AG20443 (cell line): ENCODE measurements at regions not wholly inside any gene's neighbourhood (a gene's known extent, or its start where the extent isn't known, plus 50 kb on each side); places are given as distances from the start of the nearest gene placed in this dataset.

Source experiments
- DNase-seq: peaks from one replicate; pipeline ENCODE4 v3.0.0; 2012; ENCODE audit warnings: low spot score, mixed read lengths

- no peak for DNase-seq
These were observed 369.7 kb upstream of the ATP2B1 start for GRCh38 chr12:90078344-90078743.

GRCh38 chr12:90077756-90078155 lies 369.1 kb upstream of the ATP2B1 start:
- no peak for DNase-seq

DNA sequence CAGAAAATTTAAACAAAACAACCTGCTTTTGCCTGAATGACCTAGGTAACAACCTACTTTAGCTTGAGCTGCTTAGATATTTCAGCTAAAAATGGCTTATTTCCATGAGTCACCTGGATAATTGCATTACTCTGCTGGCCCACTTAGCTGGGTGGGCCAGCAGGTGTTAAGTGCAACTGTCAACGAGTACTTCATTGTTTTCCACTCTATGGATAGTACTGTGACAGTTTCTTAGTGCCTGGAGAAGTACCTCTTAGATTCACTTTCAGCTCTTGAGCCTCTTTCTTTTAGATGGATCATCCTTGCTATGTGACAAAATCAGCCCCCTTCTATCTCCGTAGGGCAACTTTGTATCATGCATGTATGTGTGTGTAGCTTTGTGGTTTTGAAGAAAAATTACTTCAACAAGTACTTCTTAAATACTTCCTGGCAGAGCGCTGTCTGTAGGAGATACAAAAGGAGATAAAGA lies 368.2 kb upstream of the ATP2B1 start:
- DNase-seq = no peak

GRCh38 chr12:90075685-90076084 lies 367.0 kb upstream of the ATP2B1 start:
- no peak for DNase-seq

DNA sequence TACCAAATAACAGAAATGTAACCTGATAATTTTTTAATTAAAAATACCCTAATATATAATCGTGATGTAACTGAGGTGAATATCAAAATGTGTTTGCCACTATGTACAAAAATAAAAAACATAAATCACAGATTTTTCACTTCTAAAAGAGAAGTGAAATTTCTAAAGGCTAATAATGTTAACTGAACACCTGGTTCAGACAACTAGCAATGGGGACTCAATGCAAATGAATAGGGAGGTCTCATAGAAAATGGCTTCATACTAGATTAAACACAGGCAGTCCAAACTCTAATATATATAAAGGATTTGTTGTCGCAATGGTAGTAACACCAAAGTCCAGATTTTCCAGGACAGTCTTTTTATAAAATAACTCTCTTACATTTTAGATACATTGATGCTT lies 365.4 kb upstream of the ATP2B1 start:
- DNase-seq = no peak

- no peak for DNase-seq
These were observed 363.4 kb upstream of the ATP2B1 start for GRCh38 chr12:90071996-90072395.

DNA sequence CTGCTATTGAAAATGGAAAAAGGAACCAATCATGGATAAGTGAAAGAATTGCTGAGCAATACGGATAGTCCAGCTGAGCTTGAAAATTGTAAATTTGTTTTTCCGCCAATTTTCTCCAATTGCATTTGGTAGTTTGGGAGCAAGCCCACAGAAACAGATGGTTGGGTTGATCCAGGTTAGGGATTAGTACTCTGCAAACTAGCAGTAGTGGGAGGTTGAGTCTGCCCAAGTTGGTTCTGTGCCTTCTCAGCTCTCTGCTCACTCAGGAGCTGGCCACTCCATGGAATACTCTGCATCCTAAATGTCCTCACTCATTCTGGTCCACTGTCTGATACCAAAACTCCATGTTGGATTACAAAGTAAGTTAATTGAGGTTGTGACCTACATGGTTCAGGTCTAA lies 361.1 kb upstream of the ATP2B1 start:
- no peak for DNase-seq

- DNase-seq = no peak
These were observed 359.2 kb upstream of the ATP2B1 start for GRCh38 chr12:90067791-90068190.

- DNase-seq = peak; percentile 9
These were observed 356.5 kb upstream of the ATP2B1 start for GRCh38 chr12:90064852-90065801.

GRCh38 chr12:90062799-90063198 lies 354.2 kb upstream of the ATP2B1 start:
- DNase-seq = no peak

- DNase-seq = no peak
These were observed 353.2 kb upstream of the ATP2B1 start for GRCh38 chr12:90061809-90062208.

DNA sequence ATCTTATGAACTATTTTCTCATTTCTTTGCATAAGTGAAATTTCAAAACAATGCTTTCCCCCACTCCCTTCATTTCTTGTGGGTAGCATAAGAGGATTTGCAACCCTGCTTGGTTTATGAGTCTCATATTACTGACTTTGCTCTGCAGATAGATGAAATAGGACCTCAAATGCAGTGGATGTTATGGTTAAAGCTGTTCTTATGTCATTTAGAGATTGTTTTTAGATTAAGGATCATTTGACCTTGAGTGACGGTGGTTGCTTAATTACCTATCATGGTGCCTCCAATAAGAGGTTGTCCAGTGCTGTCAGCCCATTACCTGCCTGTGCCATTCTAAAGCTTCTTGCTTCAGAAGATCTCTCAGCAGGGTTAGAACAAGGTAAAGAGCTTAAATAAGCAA lies 351.4 kb upstream of the ATP2B1 start:
- no peak for DNase-seq

DNA sequence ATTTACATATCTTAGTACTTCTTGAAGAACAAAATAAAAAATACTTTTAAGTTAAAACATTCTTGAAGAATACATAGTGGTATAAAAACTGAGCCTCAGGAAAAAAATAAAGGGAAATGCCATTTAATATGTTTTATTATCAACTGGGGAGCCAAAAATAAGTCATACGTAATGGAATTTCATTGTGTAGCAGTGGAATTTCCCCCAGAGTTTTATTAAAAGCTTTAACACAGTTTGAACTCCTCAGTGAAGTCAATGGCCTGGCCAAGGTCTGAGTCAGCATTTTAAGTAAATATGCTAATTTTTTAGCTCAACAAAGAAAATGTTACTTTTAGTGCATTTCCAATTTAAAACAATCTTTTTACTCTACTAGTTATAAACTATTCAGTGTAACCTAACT lies 350.1 kb upstream of the ATP2B1 start:
- peak; percentile 61 for DNase-seq

DNA sequence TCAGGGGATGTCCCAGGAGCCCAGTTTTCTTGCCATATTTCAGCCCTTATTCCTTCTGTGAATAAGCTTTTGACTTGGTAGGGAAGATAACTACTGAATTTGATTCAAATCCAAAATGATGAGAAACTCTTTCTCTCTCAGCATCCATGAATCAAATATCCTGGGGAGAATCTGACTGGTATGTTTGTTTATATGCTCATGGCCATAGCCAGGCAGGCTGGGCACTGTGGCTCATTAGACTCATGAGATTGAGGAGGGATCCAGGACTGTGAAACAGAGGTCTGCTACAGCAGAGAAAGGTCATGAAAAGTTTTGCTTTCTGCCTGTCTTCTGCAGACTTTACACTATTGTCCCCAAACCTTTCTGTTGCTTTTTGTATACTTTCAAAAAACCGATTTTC lies 346.4 kb upstream of the ATP2B1 start:
- peak; percentile 12 for DNase-seq

DNA sequence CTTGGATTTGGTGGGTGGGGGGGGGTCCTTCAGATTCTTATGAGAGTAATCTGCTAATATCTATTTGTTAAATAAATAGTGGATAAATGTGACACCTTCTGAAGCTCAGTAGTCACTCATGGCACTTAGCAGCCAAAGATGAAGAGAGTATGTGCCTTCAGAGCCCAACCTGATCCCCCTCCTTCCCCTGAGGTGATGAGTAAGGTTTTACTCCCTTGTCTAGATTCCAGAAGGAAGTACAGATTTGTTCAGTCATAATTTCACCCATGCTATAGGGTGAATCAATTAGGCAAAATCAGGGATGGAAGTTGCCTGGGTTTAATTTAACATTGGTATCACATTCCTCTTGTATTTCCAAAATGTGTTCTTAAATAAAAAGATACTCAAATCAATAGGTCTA lies 340.3 kb upstream of the ATP2B1 start:
- no peak for DNase-seq

DNA sequence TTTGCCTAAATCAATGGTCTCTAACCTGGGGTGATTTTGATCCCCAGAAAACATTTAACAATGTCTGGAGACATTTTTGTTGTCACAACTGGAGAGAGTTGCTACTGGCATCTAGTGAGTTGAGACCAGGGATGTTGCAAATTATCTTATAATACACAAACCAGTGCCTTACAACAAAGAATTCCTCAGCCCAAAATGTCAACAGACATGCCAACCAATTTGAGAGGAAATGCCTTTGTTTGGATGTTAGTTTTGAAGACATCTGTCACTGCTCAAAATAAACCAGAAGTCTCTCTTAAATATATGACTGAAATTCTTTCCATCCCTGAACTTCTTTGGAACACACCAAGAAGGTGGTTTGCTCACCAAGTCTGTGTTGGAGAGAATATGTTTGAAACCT lies 336.9 kb upstream of the ATP2B1 start:
- DNase-seq = no peak

GRCh38 chr12:90044069-90044468 lies 335.4 kb upstream of the ATP2B1 start:
- no peak for DNase-seq

GRCh38 chr12:90042920-90043641 lies 334.4 kb upstream of the ATP2B1 start:
- DNase-seq = peak; percentile 22

GRCh38 chr12:90038289-90038688 lies 329.7 kb upstream of the ATP2B1 start:
- no peak for DNase-seq

DNA sequence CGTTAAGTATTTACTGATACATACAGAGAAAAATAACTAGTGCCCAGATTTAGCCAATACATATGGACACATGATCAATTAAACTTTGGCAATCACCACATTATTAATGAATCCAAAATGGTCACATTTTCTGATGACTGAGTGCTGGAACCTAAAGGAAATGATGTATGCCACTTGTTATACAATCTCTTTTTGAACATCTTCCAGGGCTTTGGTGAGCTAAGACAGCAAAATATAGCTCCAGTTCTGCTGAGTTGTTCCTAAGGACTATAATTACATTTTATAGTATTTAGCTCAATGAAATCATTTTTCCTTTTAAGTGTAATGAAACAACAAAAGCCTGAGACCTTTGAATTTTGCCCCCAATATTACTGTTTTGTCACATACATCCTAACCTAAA lies 329.1 kb upstream of the ATP2B1 start:
- DNase-seq = no peak

- DNase-seq = peak; percentile 43
These were observed 328.0 kb upstream of the ATP2B1 start for GRCh38 chr12:90036637-90037036.

DNA sequence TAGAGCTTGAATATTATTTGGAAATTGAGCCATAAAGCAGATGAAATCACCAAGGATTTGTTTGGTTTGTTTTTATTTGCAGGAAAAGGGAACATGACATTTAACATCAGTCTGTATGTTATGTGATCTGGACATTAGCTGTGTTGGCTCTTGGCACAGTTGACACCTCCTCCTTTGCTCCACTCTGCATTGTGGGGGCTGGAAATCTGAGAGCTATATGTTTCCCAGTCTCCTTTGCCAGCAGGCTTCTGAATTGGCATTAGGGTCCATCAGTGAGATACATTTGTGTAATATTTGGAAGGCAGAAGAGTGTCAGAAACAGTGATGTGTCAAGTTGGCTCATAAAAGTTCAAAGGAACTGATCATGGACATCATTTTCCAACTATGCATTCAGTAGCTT lies 322.1 kb upstream of the ATP2B1 start:
- DNase-seq = no peak

DNA sequence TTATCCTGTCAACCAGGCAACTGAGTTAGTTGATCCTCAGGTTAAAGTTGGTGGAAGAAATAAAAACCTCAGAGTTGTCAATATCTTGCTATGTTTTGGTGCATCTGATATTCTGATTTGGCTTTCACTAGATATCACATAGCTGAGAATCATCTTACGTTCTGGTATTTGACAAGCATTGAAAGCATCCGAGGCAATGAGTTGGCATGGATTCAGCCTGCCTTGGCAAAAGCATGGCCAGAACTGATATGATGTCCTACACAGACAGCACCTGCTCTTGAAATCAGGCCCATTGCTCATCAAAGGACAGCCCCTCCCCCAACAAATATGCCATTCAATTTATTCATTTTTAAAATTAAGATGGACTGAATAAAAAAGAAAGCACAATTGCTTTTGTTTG lies 320.7 kb upstream of the ATP2B1 start:
- DNase-seq = no peak
